Hepatocyte (in vitro differentiated cells): ENCODE measurements at regions not wholly inside any gene's neighbourhood (a gene's known extent, or its start where the extent isn't known, plus 50 kb on each side); places are given as distances from the start of the nearest gene placed in this dataset.

Source experiments
- DNase-seq: peaks from one replicate; pipeline ENCODE4 v3.0.0-alpha.2; 2016; ENCODE audit warnings: low spot score
- H2AFZ ChIP-seq: fragments of 200-600 bp; sonication (generic); 2 replicates; pipeline ENCODE4 v1.6.0; 2016; ENCODE audit warnings: antibody characterized with exemption, mild to moderate bottlenecking
- H3K27ac ChIP-seq: fragments of 200-600 bp; sonication (generic); 2 replicates; pipeline ENCODE4 v1.5.1; 2016; ENCODE audit warnings: mild to moderate bottlenecking
- H3K27me3 ChIP-seq: fragments of 200-600 bp; sonication (generic); 2 replicates; pipeline ENCODE4 v1.6.1; 2016
- H3K36me3 ChIP-seq: fragments of 200-600 bp; sonication (generic); replicated peaks from 2 replicates; pipeline ENCODE4 v1.5.1; 2016; ENCODE audit warnings: low read depth; ENCODE audit not compliant: insufficient read depth
- H3K4me1 ChIP-seq: fragments of 200-600 bp; sonication (generic); 2 replicates; pipeline ENCODE4 v1.5.1; 2016; ENCODE audit warnings: mild to moderate bottlenecking, moderate library complexity; ENCODE audit not compliant: insufficient read depth
- H3K4me2 ChIP-seq: fragments of 200-600 bp; sonication (generic); 2 replicates; pipeline ENCODE4 v1.6.0; 2016
- H3K4me3 ChIP-seq: fragments of 200-600 bp; sonication (generic); 2 replicates; pipeline ENCODE4 v1.5.1; 2016; ENCODE audit warnings: mild to moderate bottlenecking
- H3K79me2 ChIP-seq: fragments of 200-600 bp; sonication (generic); 2 replicates; pipeline ENCODE4 v1.6.0; 2017; ENCODE audit warnings: mild to moderate bottlenecking
- H3K9me2 ChIP-seq: fragments of 200-600 bp; sonication (generic); replicated peaks from 2 replicates; pipeline ENCODE4 v1.6.0; 2017; ENCODE audit warnings: mild to moderate bottlenecking; ENCODE audit not compliant: insufficient read depth
- H3K9me3 ChIP-seq: fragments of 200-600 bp; sonication (generic); 2 replicates; pipeline ENCODE4 v1.5.1; 2016; ENCODE audit warnings: low read depth, mild to moderate bottlenecking
- H4K20me1 ChIP-seq: fragments of 200-600 bp; sonication (generic); 2 replicates; pipeline ENCODE4 v1.6.0; 2016; ENCODE audit warnings: mild to moderate bottlenecking; ENCODE audit not compliant: insufficient read depth, poor library complexity, severe bottlenecking
- EZH2 ChIP-seq: fragments of 200-600 bp; sonication (generic); IDR thresholded peaks from 2 replicates; pipeline ENCODE4 v1.6.1; 2016; ENCODE audit warnings: antibody characterized with exemption, mild to moderate bottlenecking, borderline replicate concordance
- EZH2phosphoT487 ChIP-seq: fragments of 200-600 bp; sonication (generic); IDR thresholded peaks from one replicate; pipeline ENCODE4 v1.6.1; 2018; ENCODE audit warnings: antibody characterized with exemption, mild to moderate bottlenecking, low read depth, moderate library complexity; ENCODE audit not compliant: unreplicated experiment, severe bottlenecking
- WGBS: methylation state at CpG from one replicate; pipeline ENCODE4 v1.1.6; 2016; ENCODE audit warnings: low lambda C conversion rate; ENCODE audit errors: missing lambda C conversion rate; 5-methylcytosine and 5-hydroxymethylcytosine counted together
- TF ChIP-seq, protein P1 (sequence below): fragments of 200-600 bp; sonication (generic); IDR thresholded peaks from 2 replicates; pipeline ENCODE4 v1.5.1; 2016; ENCODE audit warnings: antibody characterized with exemption, mild to moderate bottlenecking; ENCODE audit not compliant: poor library complexity

DNA sequence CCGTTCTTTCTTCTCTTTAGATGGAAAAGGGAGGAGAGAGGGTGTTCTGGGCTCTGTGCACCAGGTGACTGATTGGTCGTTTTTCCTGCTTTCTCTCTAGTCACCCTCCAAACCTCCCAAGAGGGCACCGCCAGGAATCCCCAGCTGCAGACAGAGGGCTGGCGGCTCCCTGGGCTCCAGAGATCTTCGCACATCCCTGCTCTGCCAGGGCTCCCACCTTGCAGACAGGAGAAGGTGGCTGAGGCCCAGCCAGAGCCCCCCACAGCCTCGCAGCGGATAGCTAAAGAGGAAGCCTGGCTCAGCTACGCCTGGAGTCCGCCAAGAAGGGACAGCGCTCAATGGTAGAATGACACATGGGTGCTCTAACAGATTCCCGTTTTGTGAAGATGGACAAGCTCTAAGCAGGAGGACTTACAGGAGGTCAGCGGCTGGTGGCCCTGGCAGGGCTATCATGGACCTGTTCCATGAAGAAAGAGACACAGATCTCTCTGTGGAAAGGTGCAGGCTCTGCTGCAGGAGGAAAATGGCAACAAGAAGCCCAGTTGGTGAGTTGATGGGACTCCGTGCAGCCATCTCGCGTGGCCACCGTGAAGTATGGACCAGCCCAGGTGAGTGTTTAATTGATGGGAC is 976.9 kb downstream of the BRD1 start:
- WGBS, result 88% methylated on average over 16 of the region's 16 CpGs
- DNase-seq, result no peak
- TF ChIP-seq, protein P1, sequence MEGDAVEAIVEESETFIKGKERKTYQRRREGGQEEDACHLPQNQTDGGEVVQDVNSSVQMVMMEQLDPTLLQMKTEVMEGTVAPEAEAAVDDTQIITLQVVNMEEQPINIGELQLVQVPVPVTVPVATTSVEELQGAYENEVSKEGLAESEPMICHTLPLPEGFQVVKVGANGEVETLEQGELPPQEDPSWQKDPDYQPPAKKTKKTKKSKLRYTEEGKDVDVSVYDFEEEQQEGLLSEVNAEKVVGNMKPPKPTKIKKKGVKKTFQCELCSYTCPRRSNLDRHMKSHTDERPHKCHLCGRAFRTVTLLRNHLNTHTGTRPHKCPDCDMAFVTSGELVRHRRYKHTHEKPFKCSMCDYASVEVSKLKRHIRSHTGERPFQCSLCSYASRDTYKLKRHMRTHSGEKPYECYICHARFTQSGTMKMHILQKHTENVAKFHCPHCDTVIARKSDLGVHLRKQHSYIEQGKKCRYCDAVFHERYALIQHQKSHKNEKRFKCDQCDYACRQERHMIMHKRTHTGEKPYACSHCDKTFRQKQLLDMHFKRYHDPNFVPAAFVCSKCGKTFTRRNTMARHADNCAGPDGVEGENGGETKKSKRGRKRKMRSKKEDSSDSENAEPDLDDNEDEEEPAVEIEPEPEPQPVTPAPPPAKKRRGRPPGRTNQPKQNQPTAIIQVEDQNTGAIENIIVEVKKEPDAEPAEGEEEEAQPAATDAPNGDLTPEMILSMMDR, result no peak
- TF ChIP-seq EZH2, result no peak
- no peak for TF ChIP-seq EZH2phosphoT487

GRCh38 chr22:48849963-48850657 is 977.6 kb downstream of the BRD1 start:
- WGBS, result 76% methylated on average over 5 of the region's 13 CpGs

More for the DNA sequence above, 976.9 kb downstream of the BRD1 start:
- no peaks in the 10 kb centered on the region for H3K4me1 ChIP-seq
- H4K20me1 ChIP-seq, result no peaks in the 10 kb centered on the region
- H3K27ac ChIP-seq, result no peak overlapping the region
- no peaks in the 10 kb centered on the region for H3K27me3 ChIP-seq
- no peaks in the 10 kb centered on the region for H3K79me2 ChIP-seq
- no peak overlapping the region for H3K4me3 ChIP-seq
- H3K4me2 ChIP-seq, result no peak overlapping the region
- no peaks in the 10 kb centered on the region for H3K9me2 ChIP-seq
- no peaks in the 10 kb centered on the region for H3K36me3 ChIP-seq
- no peak overlapping the region for H2AFZ ChIP-seq
- H3K9me3 ChIP-seq, result no peaks in the 10 kb centered on the region

DNA sequence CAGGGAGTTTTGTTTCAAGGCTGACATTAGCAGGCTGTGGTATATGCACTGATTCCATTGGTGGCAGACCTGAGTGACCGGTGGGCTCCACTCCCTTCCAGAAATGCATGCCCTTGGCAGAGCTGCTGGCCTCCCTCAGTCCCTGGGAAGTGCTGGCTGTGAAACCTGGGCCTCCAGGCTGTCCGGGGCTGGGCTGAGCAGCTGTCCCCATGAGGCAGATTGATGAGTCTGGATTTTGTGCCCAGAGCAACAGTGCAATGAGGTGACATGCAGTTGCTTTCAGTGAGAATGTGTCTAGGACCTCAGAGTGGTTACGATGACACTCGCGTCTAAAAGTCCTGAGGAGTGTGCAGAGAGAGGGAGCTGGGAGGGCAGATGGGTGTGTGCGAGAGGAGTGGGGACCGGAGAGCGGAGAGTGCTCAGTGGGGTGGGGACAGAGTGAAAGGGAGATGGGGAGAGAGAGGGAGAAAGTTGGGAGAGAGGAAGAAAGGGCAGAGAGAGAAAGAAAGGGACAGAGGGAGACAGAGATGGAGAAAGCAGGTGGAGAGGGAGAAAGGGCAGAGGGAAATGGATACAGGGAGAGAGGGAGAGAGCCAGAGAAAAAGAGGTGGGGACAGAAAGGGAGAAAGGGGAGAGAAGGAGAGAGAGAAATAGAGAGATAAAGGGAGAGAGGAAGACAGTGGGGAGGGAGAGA is 978.3 kb downstream of the BRD1 start:
- H3K4me1 ChIP-seq, result no peaks in the 10 kb centered on the region
- H3K9me3 ChIP-seq, result no peaks in the 10 kb centered on the region
- H4K20me1 ChIP-seq, result no peaks in the 10 kb centered on the region
- H2AFZ ChIP-seq, result no peak overlapping the region
- no peak for DNase-seq
- no peaks in the 10 kb centered on the region for H3K79me2 ChIP-seq
- H3K36me3 ChIP-seq, result no peaks in the 10 kb centered on the region
- TF ChIP-seq, protein P1, result no peak
- no peak for TF ChIP-seq EZH2phosphoT487
- no peak for TF ChIP-seq EZH2
- H3K27ac ChIP-seq, result no peak overlapping the region
- no peaks in the 10 kb centered on the region for H3K9me2 ChIP-seq
- no peak overlapping the region for H3K4me2 ChIP-seq
- no peaks in the 10 kb centered on the region for H3K27me3 ChIP-seq
- 83% methylated on average over 8 of the region's 8 CpGs for WGBS
- no peak overlapping the region for H3K4me3 ChIP-seq

More at GRCh38 chr22:48849963-48850657, 977.6 kb downstream of the BRD1 start:
- H3K27me3 ChIP-seq, result no peaks in the 10 kb centered on the region
- H3K36me3 ChIP-seq, result no peaks in the 10 kb centered on the region
- TF ChIP-seq EZH2, result no peak
- TF ChIP-seq, protein P1, result no peak
- TF ChIP-seq EZH2phosphoT487, result no peak
- no peaks in the 10 kb centered on the region for H3K79me2 ChIP-seq
- H3K4me1 ChIP-seq, result no peaks in the 10 kb centered on the region
- no peak overlapping the region for H3K27ac ChIP-seq
- no peaks in the 10 kb centered on the region for H3K9me2 ChIP-seq
- H2AFZ ChIP-seq, result no peak overlapping the region
- no peak overlapping the region for H3K4me2 ChIP-seq
- no peak overlapping the region for H3K4me3 ChIP-seq
- no peaks in the 10 kb centered on the region for H3K9me3 ChIP-seq
- no peak for DNase-seq
- no peaks in the 10 kb centered on the region for H4K20me1 ChIP-seq
